B cell (primary cell): ENCODE measurements at regions not wholly inside any gene's neighbourhood (a gene's known extent, or its start where the extent isn't known, plus 50 kb on each side); places are given as distances from the start of the nearest gene placed in this dataset.

Experiments used
- ATAC-seq: fragments of 200-7000 bp; cut with Tn5 transposase; one replicate; pipeline ENCODE4 v1.10.0; 2021; ENCODE audit warnings: low read depth, mild to moderate bottlenecking, moderate number of reproducible peaks, moderate library complexity
- CTCF ChIA-PET: fragments of 350-600 bp; sonication (Branson Sonifier 250); formaldehyde crosslinking; loops from one replicate; lab custom pipeline; 2021; ENCODE audit warnings: antibody characterized with exemption, inconsistent platforms; lab: Charles Lee
- POLR2A ChIA-PET: fragments of 350-600 bp; sonication (Branson Sonifier 250); formaldehyde crosslinking; loops from one replicate; lab custom pipeline; 2021; ENCODE audit warnings: antibody characterized with exemption; lab: Charles Lee
- DNase-seq: peaks from one replicate; pipeline ENCODE4 v3.0.0; 2013
- H2AFZ ChIP-seq: 2 replicates; pipeline ENCODE4 v1.6.1; 2012; ENCODE audit warnings: mild to moderate bottlenecking, low read depth, low read length; ENCODE audit not compliant: insufficient read depth, poor library complexity, severe bottlenecking
- H3K27ac ChIP-seq, 2 donors: 1 replicate in 1 of 2; 2 replicates in 1 of 2; pipeline ENCODE4 v1.5.1; 2012 to 2013; ENCODE audit warnings: low read length in 2 of 2, mild to moderate bottlenecking in 2 of 2, moderate library complexity in 1 of 2
- H3K27me3 ChIP-seq, 4 experiments: fragments of 200-600 bp in 1 of 4; sonication (generic) in 1 of 4; replicated peaks in 1 of 4; 1 replicate in 2 of 4; 2 replicates in 2 of 4; pipeline versions ENCODE4 v1.6.1 to v1.7.0; 2013 to 2016; ENCODE audit warnings: low read length in 3 of 4, mild to moderate bottlenecking in 2 of 4, mixed read lengths in 1 of 4, moderate library complexity in 1 of 4; ENCODE audit not compliant: insufficient read depth in 4 of 4, control insufficient read depth in 3 of 4; ENCODE audit errors: control extremely low read depth in 1 of 4
- H3K36me3 ChIP-seq, 2 experiments: replicated peaks in 1 of 2; 1 replicate in 1 of 2; 2 replicates in 1 of 2; pipeline versions ENCODE4 v1.6.1 to v1.7.1; 2013; ENCODE audit warnings: low read length in 1 of 2; ENCODE audit not compliant: insufficient read depth in 2 of 2, control insufficient read depth in 1 of 2; ENCODE audit errors: control extremely low read depth in 1 of 2, extremely low read depth in 1 of 2
- H3K4me1 ChIP-seq, 2 donors: fragments of 200-600 bp in 1 of 2; sonication (generic) in 1 of 2; 1 replicate in 1 of 2; 2 replicates in 1 of 2; pipeline versions ENCODE4 v1.5.1 to v1.6.1; 2013 to 2017; ENCODE audit warnings: low read length in 2 of 2; ENCODE audit not compliant: control insufficient read depth in 2 of 2, insufficient read depth in 2 of 2
- H3K4me2 ChIP-seq: replicated peaks from 2 replicates; pipeline ENCODE3; 2012; ENCODE audit warnings: mild to moderate bottlenecking, low read depth, low read length; ENCODE audit not compliant: poor library complexity, severe bottlenecking
- H3K4me3 ChIP-seq, 5 experiments: fragments of 200-600 bp in 1 of 5; sonication (generic) in 1 of 5; 1 replicate in 3 of 5; 2 replicates in 2 of 5; pipeline versions ENCODE4 v1.5.1 to v1.7.0; 2011 to 2016; ENCODE audit warnings: low read length in 4 of 5, mild to moderate bottlenecking in 4 of 5, low read depth in 2 of 5, control low read depth in 1 of 5, moderate library complexity in 1 of 5; ENCODE audit not compliant: insufficient read depth in 1 of 5; ENCODE audit errors: control extremely low read depth in 1 of 5, extremely low read depth in 1 of 5
- H3K79me2 ChIP-seq: fragments of 200-600 bp; sonication (generic); one replicate; pipeline ENCODE4 v1.6.0; 2016; ENCODE audit warnings: low read length; ENCODE audit not compliant: control insufficient read depth, insufficient read depth
- H3K9ac ChIP-seq: fragments of 200-600 bp; sonication (generic); 2 replicates; pipeline ENCODE4 v1.6.1; 2017; ENCODE audit warnings: mild to moderate bottlenecking, low read length, moderate library complexity
- H3K9me3 ChIP-seq, 3 donors: one replicate each; pipeline versions ENCODE4 v1.6.1 to v1.7.1; 2013; ENCODE audit warnings: low read length in 2 of 3; ENCODE audit not compliant: control insufficient read depth in 2 of 3, insufficient read depth in 1 of 3; ENCODE audit errors: control extremely low read depth in 1 of 3
- H4K20me1 ChIP-seq: 2 replicates; pipeline ENCODE4 v1.6.0; 2012; ENCODE audit warnings: mild to moderate bottlenecking, low read length; ENCODE audit not compliant: insufficient read depth, control insufficient read depth, poor library complexity, severe bottlenecking
- H3K27ac Mint-ChIP-seq: one replicate; pipeline ENCODE4 v1.8.0; 2021; ENCODE audit warnings: mixed read lengths
- H3K27me3 Mint-ChIP-seq: one replicate; pipeline ENCODE4 v1.8.0; 2021; ENCODE audit warnings: mixed read lengths
- H3K4me1 Mint-ChIP-seq: one replicate; pipeline ENCODE4 v1.8.0; 2021; ENCODE audit warnings: mixed read lengths
- H3K4me3 Mint-ChIP-seq: one replicate; pipeline ENCODE4 v1.8.0; 2021; ENCODE audit warnings: mixed read lengths
- H3K9me3 Mint-ChIP-seq: one replicate; pipeline ENCODE4 v1.8.0; 2022; ENCODE audit warnings: mixed read lengths; ENCODE audit not compliant: insufficient read depth
- CTCF ChIP-seq: fragments of 200-600 bp; IDR thresholded peaks from one replicate; pipeline ENCODE4 v1.8.0; 2022; ENCODE audit warnings: antibody characterized with exemption, mild to moderate bottlenecking
- EZH2 ChIP-seq: IDR thresholded peaks from 2 replicates; pipeline ENCODE4 v1.6.1; 2012; ENCODE audit warnings: borderline replicate concordance, low read depth, mild to moderate bottlenecking, moderate library complexity, low read length; ENCODE audit not compliant: insufficient read depth, poor library complexity, severe bottlenecking
- WGBS: methylation state at CpG from one replicate; pipeline ENCODE4 v1.1.5; 2013; ENCODE audit warnings: missing lambda C conversion rate; ENCODE audit not compliant: insufficient coverage; 5-methylcytosine and 5-hydroxymethylcytosine counted together
- intact Hi-C: fragments of 100-400 bp; cut with micrococcal nuclease; formaldehyde crosslinking; loops from one replicate; pipeline ENCODE4 v1.10.0; 2022

GRCh38 chr22:44580176-44581095 is 82.4 kb upstream of the RTL6 start:
- Mint-ChIP-seq H3K27ac (no peak overlapping the region), H3K27me3 (peaks cover 11% of the 10 kb centered on the region), H3K4me1 (no peaks in the 10 kb centered on the region), H3K4me3 (no peak overlapping the region), H3K9me3 (no peaks in the 10 kb centered on the region)
- WGBS, result 90% methylated on average over 18 of the region's 22 CpGs
- Histone ChIP-seq H4K20me1 (no peaks in the 10 kb centered on the region), H3K27ac (no peak overlapping the region), H2AFZ (no peak overlapping the region), H3K4me3 (no peak overlapping the region), H3K9ac (no peak overlapping the region), H3K27me3 (peaks cover 0 to under 1% (median 0%) of the 10 kb centered on the region in 4 experiments), H3K4me2 (no peak overlapping the region), H3K4me1 (no peaks in the 10 kb centered on the region), H3K36me3 (no peaks in the 10 kb centered on the region), H3K79me2 (no peaks in the 10 kb centered on the region), H3K9me3 (no peaks in the 10 kb centered on the region)
- ChIA-PET POLR2A (no interaction called here), CTCF (no interaction called here)
- intact Hi-C loops, result no loop called here
- TF ChIP-seq EZH2, result no peak
- no peak for TF ChIP-seq CTCF
- ATAC-seq (no peak), DNase-seq (no peak)

GRCh38 chr22:44578516-44579230 is 80.6 kb upstream of the RTL6 start:
- Histone ChIP-seq H3K27ac (no peak overlapping the region), H3K4me3 (no peak overlapping the region), H4K20me1 (no peaks in the 10 kb centered on the region), H3K36me3 (no peaks in the 10 kb centered on the region), H3K27me3 (no peaks in the 10 kb centered on the region), H3K9ac (no peak overlapping the region), H3K4me1 (no peaks in the 10 kb centered on the region), H2AFZ (no peak overlapping the region), H3K79me2 (no peaks in the 10 kb centered on the region), H3K4me2 (no peak overlapping the region), H3K9me3 (no peaks in the 10 kb centered on the region)
- 73% methylated on average over 10 of the region's 10 CpGs for WGBS
- no peak for DNase-seq
- H3K4me1 Mint-ChIP-seq, result no peaks in the 10 kb centered on the region
- intact Hi-C loops, result no loop called here
- no peak overlapping the region for H3K27ac Mint-ChIP-seq
- ChIA-PET CTCF (interaction anchor here (1.0 to 1.1 kb wide), 2 partner anchors 10 to 12 kb away, joined by 3 read pairs; no protein-coding TSS in a partner anchor), POLR2A (no interaction called here)
- TF ChIP-seq EZH2, result no peak
- TF ChIP-seq CTCF, result no peak
- H3K4me3 Mint-ChIP-seq, result no peak overlapping the region
- ATAC-seq, result no peak
- peaks cover 8% of the 10 kb centered on the region for H3K27me3 Mint-ChIP-seq
- H3K9me3 Mint-ChIP-seq, result no peaks in the 10 kb centered on the region
